GM12874 (cell line): ENCODE measurements at regions not wholly inside any gene's neighbourhood (a gene's known extent, or its start where the extent isn't known, plus 50 kb on each side); places are given as distances from the start of the nearest gene placed in this dataset.

Source experiments
- TF ChIP-seq, protein P1 (sequence below): IDR thresholded peaks from 2 replicates; pipeline ENCODE4 v1.5.1; 2011; ENCODE audit warnings: low read depth, mild to moderate bottlenecking, control low read depth, low read length, moderate library complexity; ENCODE audit not compliant: insufficient read depth

DNA sequence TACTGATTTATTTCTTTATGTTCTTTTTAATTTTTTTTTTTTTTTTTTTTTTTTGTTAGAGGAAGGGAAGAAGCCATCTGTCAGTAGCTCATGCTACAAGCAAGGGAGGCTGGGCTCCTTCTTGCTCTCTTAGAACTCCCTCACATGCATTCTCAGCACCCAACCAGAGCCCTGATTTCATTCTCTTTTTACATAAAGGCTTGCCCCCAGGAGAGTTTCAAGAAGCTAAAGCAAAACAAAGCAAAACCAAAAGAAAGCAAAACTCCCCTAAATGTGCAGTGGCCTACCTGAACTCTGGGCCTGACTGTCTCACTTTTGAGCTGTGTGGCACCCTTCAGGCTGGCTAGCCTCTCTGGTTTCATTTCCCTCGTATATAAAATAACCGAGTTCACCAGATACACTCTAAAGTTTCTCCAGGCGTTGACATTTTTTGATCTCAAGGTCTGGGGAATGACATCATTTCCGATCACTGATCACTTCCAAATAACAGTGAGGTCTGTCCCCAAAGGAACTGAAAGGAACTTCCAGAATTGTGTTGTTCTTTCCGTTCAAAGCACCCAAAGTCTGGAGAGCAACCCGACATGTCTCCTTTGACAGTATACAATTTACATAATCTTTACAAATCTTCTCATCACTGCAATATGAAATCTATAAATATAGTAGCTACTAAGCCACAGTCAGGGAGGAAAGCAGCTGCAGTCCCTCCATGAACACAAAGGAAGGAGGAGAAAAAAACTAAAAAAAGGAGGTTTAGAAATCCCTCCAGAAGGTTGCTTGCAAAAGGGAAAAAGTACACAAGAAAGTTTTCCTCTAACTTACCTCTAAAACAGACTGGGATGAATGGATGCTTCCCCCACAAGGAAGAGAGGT, 145.6 kb upstream of the NCK2 start:
- TF ChIP-seq, protein P1, sequence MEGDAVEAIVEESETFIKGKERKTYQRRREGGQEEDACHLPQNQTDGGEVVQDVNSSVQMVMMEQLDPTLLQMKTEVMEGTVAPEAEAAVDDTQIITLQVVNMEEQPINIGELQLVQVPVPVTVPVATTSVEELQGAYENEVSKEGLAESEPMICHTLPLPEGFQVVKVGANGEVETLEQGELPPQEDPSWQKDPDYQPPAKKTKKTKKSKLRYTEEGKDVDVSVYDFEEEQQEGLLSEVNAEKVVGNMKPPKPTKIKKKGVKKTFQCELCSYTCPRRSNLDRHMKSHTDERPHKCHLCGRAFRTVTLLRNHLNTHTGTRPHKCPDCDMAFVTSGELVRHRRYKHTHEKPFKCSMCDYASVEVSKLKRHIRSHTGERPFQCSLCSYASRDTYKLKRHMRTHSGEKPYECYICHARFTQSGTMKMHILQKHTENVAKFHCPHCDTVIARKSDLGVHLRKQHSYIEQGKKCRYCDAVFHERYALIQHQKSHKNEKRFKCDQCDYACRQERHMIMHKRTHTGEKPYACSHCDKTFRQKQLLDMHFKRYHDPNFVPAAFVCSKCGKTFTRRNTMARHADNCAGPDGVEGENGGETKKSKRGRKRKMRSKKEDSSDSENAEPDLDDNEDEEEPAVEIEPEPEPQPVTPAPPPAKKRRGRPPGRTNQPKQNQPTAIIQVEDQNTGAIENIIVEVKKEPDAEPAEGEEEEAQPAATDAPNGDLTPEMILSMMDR: no peak

DNA sequence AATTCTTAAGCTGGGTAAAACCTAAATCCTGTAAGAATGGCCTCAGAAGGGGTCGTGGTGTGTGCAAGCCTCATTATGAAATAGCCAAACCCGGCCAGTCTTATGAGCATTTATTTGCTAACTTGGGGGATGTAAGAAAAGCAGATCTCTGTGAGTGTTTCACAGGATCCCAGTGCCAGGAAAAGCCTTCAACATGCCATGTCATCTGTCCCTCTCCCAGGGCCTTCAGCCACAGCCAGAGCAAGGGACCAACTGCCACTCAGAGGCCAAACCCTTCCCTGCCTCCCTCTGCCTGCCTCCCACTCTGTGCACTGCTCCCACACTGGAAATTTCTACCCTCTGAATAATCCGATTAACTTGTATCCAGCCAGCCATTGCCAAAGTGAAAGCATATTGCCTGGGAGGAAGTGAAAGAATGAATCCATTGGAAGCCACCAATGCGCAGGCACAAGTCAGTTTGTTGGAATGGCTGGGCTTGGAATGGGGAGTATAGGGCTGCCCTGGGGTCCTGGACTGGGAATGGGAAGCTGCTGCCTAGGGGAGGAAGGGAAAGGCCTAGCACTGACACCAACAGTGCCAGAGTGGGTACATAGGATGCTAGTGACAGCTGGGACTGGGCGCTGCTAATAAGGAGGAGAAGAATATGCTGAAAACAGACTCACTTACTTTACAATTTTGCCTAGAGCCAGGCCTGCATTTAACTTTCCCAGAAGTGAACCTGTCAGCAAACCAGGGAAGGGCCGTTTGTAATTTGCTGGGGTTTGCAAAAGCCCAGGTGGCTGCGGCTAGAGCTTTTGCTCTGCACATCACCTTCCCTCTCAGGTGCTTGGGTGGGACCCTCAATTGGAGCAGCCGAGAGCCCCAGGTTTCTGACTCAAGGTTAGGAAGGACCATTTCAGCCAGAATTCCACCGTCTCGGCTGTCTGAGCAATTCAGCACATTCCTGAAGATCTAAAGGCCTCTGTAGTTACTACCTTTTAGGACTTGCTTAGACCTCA, 146.6 kb upstream of the NCK2 start:
- TF ChIP-seq, protein P1: no peak

DNA sequence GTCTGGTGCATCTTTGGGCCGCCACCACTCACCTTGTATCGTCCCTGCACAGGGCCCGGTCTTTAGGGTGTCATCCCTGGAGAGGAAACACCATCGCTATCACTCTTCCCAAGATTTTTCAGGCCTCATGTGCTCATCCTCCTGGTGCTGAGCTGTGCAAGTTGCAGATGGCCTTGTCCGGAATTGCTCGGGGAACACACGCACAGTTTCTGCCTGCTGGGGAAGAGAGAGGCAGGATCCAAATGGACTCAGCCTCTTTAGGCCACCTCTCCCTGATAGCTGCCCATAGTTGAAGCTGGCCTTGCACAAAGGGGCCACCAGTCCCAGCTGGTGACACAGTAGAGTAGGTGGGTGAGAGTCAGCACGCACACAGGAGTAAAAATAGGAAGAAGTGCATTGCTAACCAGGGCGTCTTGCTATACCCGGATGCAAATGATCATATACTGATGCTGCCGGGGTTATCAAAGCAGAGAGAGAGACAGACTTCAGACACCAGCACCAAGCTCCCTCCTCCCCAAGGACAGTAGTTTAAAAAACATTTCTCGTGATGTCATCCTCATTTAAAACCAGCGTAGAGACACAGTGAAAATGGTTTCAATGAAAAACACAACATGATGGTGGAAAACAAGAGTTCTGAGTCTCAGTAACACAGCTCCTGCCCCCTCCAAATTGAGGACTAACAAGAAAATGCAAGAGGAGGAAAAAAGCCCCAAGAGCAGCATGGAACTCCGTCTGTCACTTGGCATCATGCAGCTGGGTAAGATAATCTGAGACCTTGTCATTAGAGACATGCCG, 147.5 kb upstream of the NCK2 start:
- TF ChIP-seq, protein P1: no peak

DNA sequence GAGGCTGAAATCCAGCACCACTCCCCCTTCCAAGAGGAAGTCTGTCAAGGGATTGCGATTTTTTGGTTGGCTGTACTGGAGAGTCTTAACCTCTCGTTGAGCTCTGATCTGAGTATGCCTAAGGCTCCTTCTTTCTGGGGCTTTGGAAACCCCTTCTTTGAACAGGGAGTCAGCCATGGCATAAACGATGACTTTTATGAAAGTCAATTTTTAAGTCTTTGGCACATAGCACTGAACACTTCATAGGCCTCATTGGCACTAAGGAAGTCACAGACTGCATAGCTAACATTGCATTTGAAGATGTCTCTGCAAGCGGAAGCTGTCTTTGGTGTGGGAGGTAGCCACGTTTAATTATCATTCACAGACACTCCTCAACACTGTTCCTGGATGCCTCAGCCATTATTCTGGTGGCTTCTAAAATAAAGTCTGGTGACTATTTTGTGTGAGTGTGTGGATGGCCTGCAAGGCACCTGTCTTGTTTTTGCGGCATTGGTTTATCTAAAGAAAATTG, 148.2 kb upstream of the NCK2 start:
- TF ChIP-seq, protein P1: no peak

DNA sequence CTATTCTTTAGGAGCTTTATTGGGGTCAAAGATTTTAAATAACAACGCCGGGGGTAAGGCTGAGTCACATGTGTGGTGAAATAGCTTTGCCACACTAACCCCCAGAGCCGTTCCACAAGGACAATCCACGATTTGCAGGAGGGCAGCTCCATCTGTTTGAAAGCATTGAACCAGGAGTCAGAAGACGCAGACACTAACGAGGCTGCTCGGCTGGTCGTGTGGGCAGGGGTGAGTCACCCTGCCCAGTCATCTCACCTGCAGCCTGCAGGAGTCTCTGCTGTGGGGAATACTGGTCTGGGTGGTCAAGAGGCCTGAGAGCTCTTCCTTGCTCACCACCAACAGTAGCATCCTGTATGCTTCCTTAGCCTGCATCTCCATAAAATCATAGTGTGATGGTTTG, 149.2 kb upstream of the NCK2 start:
- TF ChIP-seq, protein P1: no peak

DNA sequence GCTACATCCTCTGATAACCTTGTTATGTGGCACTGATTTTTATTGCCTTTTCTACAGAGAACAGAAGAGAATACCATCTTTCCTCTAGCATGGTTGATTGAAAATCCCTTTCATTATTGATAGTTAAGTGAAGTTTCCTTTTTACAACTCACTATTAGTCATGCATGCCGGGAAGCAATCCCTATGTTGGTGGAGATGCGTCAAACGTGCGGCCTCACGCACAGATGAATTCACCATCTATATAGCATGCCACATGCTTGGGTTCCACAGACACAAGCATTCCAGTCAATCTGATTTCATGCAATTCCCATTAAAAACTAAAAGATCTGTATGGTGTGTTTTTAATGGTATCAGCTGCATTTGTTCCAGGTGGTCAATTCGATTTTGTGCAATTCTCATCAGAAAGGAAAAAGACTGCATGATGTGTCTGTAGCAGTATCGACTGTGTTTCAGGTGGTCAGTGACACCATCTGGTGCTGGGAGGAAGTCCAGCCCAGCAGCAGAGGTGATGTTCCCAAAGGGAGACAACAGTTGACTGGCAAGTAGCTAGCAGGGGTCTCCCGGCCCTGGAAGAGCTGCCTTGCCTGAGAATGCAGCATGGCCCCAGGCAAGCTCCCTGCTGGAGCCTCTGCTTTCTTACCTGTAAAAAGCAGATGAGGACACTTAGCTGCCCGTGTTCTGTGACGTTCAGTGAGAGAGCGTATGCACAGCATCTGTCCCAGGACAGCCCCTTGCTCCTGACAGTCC, 151.3 kb upstream of the NCK2 start:
- TF ChIP-seq, protein P1: no peak
